KMS-11 (cell line): ENCODE measurements at regions not wholly inside any gene's neighbourhood (a gene's known extent, or its start where the extent isn't known, plus 50 kb on each side); places are given as distances from the start of the nearest gene placed in this dataset.

Experiments used
- H2AFZ ChIP-seq: fragments of 200-600 bp; sonication (generic); 2 replicates; pipeline ENCODE4 v1.6.1; 2016; ENCODE audit warnings: antibody characterized with exemption, mixed run types, low read depth
- H3K27ac ChIP-seq: fragments of 200-600 bp; sonication (generic); 2 replicates; pipeline ENCODE4 v1.6.1; 2016; ENCODE audit warnings: mild to moderate bottlenecking, mixed run types
- H3K27me3 ChIP-seq: fragments of 200-600 bp; sonication (generic); 2 replicates; pipeline ENCODE4 v1.6.1; 2017; ENCODE audit warnings: mild to moderate bottlenecking, low read depth, mixed run types, moderate library complexity; ENCODE audit not compliant: insufficient read depth
- H3K36me3 ChIP-seq: fragments of 200-600 bp; sonication (generic); 2 replicates; pipeline ENCODE4 v1.6.1; 2017; ENCODE audit warnings: mild to moderate bottlenecking, mixed run types; ENCODE audit not compliant: insufficient read depth
- H3K4me1 ChIP-seq: fragments of 200-600 bp; sonication (generic); 2 replicates; pipeline ENCODE4 v1.6.1; 2016; ENCODE audit warnings: mild to moderate bottlenecking, low read depth, mixed run types; ENCODE audit not compliant: poor library complexity, severe bottlenecking
- H3K4me2 ChIP-seq: fragments of 200-600 bp; sonication (generic); 2 replicates; pipeline ENCODE4 v1.7.0; 2016; ENCODE audit warnings: mild to moderate bottlenecking, mixed run types
- H3K4me3 ChIP-seq: fragments of 200-600 bp; sonication (generic); IDR thresholded peaks from 2 replicates; pipeline ENCODE4 v1.6.1; 2017; ENCODE audit warnings: low read depth, low read length, mixed read lengths; ENCODE audit not compliant: insufficient read depth
- H3K79me2 ChIP-seq: fragments of 200-600 bp; sonication (generic); 2 replicates; pipeline ENCODE4 v1.6.1; 2016; ENCODE audit warnings: low read depth, mixed run types; ENCODE audit not compliant: insufficient read depth
- H3K9ac ChIP-seq: fragments of 200-600 bp; sonication (generic); 2 replicates; pipeline ENCODE4 v1.6.1; 2016; ENCODE audit warnings: mild to moderate bottlenecking, mixed run types
- H4K20me1 ChIP-seq: fragments of 200-600 bp; sonication (generic); 2 replicates; pipeline ENCODE4 v1.6.1; 2016; ENCODE audit warnings: mild to moderate bottlenecking, mixed run types; ENCODE audit not compliant: insufficient read depth
- CTCF ChIP-seq: fragments of 200-600 bp; sonication (generic); conservative IDR thresholded peaks from 2 replicates; pipeline ENCODE4 v1.6.1; 2017; ENCODE audit warnings: low read depth, mild to moderate bottlenecking, antibody characterized with exemption, low read length, moderate library complexity, mixed read lengths

- Histone ChIP-seq H3K4me2 (no peak overlapping the region), H3K36me3 (no peaks in the 10 kb centered on the region), H3K9ac (no peak overlapping the region), H3K27ac (no peak overlapping the region), H3K27me3 (no peaks in the 10 kb centered on the region), H2AFZ (no peak overlapping the region), H3K4me1 (no peaks in the 10 kb centered on the region), H4K20me1 (no peaks in the 10 kb centered on the region), H3K79me2 (no peaks in the 10 kb centered on the region), H3K4me3 (no peak overlapping the region)
- TF ChIP-seq CTCF: no peak
Observed at GRCh38 chr12:30047516-30048254, 263.9 kb upstream of the TMTC1 start.

- H3K27me3 ChIP-seq: no peaks in the 10 kb centered on the region
- H3K4me2 ChIP-seq: no peak overlapping the region
- no peaks in the 10 kb centered on the region for H3K79me2 ChIP-seq
- no peak overlapping the region for H3K27ac ChIP-seq
- H3K36me3 ChIP-seq: no peaks in the 10 kb centered on the region
- no peak for TF ChIP-seq CTCF
- H2AFZ ChIP-seq: no peak overlapping the region
- no peak overlapping the region for H3K4me3 ChIP-seq
- H3K4me1 ChIP-seq: no peaks in the 10 kb centered on the region
- no peak overlapping the region for H3K9ac ChIP-seq
- H4K20me1 ChIP-seq: no peaks in the 10 kb centered on the region
Observed at GRCh38 chr12:30046376-30046775, 262.6 kb upstream of the TMTC1 start.

- Histone ChIP-seq H3K36me3 (no peaks in the 10 kb centered on the region), H4K20me1 (no peaks in the 10 kb centered on the region), H3K4me2 (no peak overlapping the region), H2AFZ (no peak overlapping the region), H3K27ac (no peak overlapping the region), H3K27me3 (no peaks in the 10 kb centered on the region), H3K79me2 (no peaks in the 10 kb centered on the region), H3K4me3 (no peak overlapping the region), H3K9ac (no peak overlapping the region), H3K4me1 (no peaks in the 10 kb centered on the region)
- no peak for TF ChIP-seq CTCF
Observed at GRCh38 chr12:30045171-30045570, 261.4 kb upstream of the TMTC1 start.

- Histone ChIP-seq H4K20me1 (no peaks in the 10 kb centered on the region), H2AFZ (no peak overlapping the region), H3K9ac (no peak overlapping the region), H3K4me3 (no peak overlapping the region), H3K27me3 (no peaks in the 10 kb centered on the region), H3K36me3 (no peaks in the 10 kb centered on the region), H3K27ac (no peak overlapping the region), H3K4me2 (no peak overlapping the region), H3K79me2 (no peaks in the 10 kb centered on the region), H3K4me1 (no peaks in the 10 kb centered on the region)
- TF ChIP-seq CTCF: no peak
Observed at GRCh38 chr12:30044206-30044605, 260.5 kb upstream of the TMTC1 start.
